ENCODE measurements at regions not wholly inside any gene's neighbourhood (a gene's known extent, or its start where the extent isn't known, plus 50 kb on each side); places are given as distances from the start of the nearest gene placed in this dataset.
A peak's percentile ranks its signal among the peaks of the same experiment; 100 is the strongest.
"Not testable (repeated sequence)": the region's sequence is repeated elsewhere in the genome, so short reads cannot be mapped to it uniquely, and the experiment has no call there.

DNA sequence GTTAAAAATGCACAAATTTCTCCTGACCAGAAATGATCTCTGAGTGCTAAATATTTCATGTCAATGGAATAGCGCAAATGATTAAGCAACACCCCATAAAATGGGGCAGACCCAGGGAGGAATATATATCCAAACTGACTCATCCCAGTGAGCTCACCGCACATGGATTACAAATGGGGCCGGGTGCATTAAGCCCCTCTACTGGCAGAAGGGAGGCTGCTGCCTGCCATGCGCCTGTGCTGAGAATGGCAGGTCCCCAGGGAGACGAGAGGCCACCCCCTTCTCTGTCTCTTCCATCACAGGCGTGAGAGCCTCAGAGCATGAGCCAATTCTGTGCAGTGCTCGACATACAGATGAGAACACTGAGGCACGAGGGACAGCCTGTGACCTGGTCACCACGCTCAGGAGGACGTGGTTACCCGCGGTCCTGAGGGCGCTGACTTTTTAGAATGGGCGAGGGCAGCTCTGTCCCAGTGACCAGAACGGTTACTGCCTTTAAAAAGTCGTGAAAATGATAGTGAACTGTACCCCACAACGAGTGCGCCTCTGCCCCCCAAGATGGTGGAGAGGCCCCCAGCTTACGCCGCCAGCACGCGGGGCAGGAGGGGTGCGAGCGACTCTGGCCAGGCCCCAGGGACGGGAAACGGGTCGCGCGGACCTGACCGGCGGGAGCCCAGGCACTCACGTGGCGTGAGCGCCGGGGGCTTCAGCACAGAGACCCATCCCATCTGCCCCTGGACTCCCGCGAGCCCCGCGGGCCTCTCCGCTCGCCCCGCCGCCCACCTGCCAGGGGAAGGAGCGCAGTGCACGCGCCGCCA, 130.2 kb upstream of the ALDH3B2 start:
- peak; percentile 9 for DNase-seq

DNA sequence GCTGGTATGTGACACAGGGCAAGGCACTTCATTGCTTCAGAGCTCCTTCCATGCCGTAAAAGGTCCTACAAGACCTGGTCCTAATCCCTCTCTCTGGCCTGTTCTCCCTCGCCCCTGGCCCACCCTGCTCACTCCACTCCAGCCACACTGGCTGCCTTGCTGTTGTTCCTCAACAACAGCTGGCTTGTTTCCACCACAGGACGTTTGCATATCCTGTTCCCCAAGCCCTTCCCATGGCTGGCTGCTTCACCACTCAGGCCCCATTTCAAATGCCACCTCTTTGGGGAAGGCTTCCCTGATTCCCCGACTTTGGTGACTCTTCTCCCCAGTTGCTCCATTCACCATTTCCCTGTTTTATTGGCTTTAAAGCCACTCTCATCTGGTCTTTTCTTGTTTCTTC, 129.1 kb upstream of the ALDH3B2 start:
- not testable (repeated sequence) for DNase-seq

DNA sequence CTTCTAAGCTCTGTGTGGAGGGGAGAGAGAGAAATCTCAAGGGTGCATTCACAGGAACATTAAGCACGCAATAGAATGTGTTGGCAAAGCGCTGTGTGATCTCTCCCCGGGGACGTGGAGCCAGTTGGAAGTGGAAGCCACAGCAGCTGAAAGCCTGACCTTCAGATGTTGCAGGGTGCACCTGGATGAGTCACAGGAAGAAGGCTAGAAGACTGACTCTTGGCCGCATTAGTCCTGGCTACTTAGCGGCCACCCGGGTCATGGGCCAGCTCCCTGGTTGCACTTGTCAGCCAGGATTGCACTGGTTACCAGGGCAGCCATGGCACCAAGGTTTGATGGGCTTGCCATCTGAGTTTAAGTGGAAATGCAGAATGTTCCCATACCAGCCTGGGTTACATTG, 128.6 kb upstream of the ALDH3B2 start:
- not testable (repeated sequence) for DNase-seq

DNA sequence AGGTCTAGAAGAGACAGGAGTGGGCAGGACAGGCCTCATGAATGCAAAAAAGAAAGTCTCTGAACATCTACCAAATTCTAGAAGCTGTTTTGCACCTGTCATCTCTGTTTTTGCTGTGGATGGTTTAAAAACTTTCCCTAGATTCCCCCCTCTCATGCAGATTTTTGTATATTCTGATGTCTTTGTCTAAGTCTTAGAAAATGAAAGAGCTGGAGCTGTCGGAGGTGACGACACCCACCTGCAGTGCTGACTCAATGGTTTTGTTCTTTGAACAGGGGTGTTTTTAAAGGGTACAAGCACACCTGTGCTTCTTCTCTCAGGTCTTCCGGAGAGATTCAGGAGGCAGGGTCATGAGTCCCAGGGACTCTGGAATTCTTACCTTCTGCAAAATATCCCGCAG, 128.2 kb upstream of the ALDH3B2 start:
- not testable (repeated sequence) for DNase-seq

DNA sequence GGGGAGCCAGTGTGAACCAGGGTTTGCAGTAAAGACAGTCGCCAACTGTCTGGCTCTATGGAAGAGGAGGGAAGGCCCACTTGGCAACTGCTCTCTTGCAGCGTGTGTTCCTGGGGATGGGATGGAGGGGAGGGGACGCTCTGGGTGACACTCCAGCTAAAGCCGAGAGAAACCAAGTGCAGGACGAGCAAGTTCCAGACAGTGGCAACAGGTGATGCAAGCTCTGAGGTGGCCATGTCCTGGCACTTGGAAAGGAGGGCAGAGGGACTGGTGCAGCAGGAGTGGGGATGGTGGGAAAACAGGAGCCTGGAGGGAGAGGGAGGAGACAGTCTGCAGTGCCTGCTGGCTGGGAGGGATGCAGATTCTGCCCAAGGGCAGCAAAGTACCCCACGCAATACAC, 127.0 kb upstream of the ALDH3B2 start:
- not testable (repeated sequence) for DNase-seq

DNA sequence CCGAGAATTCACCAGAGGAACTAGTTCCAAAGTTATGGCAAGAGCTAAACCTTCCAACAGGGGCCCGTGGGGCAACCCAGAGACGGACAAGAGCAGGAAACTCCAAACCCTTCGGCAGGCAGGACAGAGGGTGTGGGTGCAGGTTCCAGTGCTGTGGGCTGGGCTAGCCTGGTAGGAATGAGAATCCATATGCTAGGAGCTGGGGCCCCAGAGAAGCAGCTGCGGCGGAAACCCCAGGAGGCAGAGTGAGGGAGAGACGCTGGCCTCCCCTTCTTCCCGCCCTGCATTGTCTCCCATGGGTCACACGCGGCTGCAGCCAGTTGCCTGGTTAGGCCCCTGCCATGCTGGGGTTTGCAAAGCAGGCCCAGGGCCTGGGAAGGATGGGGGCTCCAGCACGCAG, 126.2 kb upstream of the ALDH3B2 start:
- not testable (repeated sequence) for DNase-seq

DNA sequence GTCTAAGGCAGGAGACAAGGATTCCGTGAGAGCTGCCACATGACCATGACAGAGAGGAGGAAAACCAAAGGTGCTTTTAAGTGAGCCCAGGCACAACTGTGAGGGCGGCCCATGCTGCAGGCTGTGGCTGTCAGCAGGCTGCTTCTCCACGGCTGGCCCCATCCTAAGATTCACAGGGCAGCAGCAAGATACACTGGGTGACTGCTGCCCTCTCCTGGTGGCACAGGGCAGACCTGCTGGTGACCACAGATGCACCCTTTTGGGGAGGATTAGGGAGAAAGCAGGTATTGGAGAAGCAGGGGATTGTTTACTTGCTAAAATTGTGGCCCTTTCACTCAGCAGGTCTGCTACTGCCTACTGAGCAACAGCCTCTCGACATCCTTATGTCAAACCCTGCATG, 125.4 kb upstream of the ALDH3B2 start:
- not testable (repeated sequence) for DNase-seq

DNA sequence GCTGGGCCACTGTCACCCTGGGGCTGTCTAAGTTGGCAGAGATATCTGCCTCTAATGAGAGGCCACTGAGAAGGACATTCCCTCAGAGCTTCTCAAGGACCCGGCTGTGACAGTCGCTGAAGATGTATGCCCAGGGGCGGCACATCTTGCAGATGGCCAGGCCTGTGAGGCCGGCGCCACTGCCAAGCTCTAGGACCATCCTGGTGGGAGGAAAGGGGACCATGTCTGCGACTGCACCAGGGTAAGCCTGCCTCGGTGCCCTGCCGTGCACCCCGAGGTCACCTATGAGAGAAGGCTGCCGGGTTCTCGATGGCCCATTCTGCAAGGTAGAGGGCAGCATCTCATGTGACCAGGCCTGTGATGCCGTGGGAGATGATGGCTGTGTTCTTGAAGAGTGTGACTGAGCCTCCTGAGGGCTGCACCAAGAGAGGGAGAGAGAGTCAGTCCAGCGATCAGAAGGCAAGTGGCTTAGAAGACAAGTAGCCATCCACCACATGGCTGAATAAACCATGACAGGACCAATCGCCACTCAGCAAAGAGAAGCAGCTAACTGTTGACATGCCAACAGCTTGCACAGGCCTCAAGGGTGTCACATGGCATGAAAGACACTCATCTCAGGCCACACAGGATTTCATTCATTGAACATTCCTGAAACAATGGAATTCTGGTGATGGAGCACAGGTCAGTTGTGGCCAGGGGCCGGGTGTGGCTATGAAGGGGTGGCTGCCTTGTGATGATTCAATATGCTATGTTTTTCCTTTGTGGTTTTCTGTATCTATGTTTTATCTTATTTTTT, 123.5 kb upstream of the ALDH3B2 start:
- DNase-seq: not testable (repeated sequence)

DNA sequence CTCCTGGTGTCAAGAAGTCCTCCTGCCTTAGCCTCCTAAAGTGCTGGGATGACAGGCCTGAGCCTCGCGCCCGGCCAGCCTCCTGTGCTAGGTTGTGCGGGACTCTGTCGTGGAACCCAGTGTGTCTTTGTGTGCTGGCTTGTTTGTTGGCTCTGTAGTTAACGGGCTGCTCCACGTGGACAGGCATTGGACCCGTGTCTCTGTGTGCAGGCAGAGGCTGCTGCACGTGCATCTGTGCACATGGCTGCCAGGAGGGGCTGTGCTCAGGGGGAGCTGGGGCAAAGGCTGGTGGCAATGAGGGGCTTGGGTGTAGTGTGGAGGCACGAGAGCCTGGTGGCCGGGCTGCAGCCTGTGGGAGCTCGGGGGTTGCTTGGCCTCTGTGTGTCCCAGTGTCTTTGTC, 121.3 kb upstream of the ALDH3B2 start:
- no peak for DNase-seq

DNA sequence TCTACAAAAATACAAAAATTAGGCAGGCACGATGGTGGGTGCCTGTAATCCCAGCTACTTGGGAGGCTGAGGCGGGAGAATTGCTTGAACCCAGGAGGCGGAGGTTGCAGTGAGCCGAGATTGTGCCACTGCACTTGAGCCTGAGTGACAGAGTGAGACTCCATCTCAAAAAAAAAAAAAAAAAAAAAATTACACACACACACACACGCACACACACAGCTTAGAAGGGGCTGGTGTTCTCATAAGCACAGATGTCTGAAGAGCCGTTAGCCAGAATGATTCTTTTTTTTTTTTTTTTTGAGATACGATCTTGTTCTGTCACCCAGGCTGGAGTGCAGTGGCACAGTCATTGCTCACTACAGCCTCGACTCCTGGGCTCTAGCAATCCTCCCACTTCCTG, 119.3 kb upstream of the ALDH3B2 start:
- not testable (repeated sequence) for DNase-seq

DNA sequence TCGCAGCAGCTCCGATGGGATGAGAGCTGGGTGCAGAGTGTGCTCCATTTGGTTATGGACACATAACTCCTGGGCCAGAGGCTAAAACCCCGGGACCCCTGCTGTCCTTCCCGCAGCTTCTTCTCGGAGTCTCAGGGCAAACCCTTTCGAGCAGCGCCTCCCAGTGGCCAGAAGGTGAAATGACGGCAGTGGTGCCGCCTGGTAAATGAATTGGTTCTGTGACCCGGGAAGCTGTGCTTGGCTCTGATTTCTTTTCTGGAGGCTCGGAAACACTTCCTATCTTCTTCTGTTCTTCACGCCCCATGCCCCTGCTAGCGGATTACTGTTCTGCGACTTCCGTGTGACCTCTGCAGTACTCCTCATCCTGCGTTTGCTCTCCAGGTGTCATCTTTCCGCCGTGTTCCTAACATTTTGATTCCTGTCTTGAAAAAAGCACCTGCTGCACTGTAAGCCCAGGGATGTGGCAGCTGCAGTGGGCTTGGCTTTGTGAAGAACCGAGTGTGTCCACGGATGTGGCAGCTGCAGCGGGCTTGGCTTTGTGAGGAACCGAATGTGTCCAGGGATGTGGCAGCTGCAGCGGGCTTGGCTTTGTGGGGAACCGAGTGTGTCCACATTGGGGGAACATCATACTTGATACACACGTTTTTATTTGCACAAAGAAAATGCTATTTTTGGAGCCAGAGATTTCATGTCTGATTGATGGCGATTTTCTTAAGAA, 118.0 kb upstream of the ALDH3B2 start:
- DNase-seq: not testable (repeated sequence)

DNA sequence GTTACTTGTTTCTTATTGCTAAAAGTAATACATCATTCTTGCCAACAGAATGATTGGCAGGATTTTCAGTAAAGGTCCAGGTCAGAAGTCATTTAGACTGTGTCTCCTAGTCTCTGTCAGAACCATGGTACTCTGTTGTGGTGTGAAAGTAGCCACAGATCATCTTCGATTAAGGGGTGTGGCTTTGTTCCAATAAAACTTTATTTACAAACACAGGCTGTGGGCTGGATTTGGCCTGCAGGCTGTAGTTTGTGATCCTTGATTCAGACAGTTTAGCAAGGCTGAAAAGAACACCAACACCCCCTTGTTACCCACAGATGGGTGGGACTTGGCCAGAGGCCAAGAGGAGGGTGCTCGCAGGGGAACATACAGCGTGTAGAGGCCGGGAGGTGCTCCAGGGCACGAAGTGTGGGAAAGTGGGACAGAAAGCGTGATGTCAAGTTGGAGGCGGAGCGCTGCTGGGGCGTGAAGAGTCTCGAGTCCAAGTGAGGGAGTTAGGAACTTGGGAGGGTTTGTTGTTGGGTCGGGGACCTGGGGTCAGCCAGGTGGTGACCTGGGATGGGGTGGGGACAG, 117.3 kb upstream of the ALDH3B2 start:
- DNase-seq: not testable (repeated sequence)

DNA sequence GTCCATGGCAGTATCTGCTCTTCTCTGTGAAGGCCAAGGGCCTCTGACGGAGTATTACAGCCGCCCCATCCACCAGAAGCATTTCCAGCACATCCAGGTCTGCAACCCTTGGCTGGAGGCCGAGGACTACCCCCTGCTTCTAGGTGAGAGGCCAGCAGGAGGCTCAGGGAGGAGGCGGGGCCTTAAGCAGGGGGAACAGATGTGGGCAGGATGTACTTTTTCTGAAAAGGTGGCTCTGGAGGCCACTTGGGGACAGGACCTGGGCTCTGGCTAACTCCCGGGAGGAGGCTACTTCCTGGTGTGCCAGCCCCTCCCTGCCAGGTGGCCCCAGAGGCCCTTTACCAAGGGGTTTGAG, 113.9 kb upstream of the ALDH3B2 start:
- not testable (repeated sequence) for DNase-seq

DNA sequence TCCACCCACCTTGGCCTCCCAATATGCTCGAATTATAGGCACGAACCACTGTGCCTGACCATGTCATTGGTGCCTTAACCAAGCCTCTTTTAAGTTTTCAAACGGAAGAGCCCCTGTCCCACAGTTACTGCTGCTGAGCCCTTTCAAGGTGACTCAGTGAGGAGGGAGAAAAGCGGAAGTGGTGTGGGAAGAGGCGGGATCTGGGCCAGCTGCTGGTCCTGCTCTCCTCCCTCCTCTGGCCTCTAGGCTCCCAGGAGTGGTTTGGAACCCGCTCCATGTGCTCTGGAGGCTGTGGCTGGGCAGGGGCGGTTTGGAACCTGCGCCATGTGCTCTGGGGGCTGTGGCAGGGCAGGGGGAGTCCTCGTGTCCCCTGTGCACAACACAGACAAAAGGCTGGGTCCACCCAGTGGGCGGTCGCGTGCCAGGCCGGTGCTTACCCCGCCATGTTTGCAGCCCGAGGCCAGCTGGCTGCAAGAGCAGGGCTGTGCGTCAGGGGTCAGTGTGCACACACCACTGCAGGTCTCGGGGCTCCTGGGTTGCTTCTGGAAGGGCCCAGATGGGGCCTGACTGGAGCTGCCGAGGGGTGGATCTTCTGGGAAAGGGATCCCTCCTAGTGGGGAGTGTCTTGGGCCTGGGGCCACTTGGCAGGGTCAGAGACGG, 113.4 kb upstream of the ALDH3B2 start:
- not testable (repeated sequence) for DNase-seq

DNA sequence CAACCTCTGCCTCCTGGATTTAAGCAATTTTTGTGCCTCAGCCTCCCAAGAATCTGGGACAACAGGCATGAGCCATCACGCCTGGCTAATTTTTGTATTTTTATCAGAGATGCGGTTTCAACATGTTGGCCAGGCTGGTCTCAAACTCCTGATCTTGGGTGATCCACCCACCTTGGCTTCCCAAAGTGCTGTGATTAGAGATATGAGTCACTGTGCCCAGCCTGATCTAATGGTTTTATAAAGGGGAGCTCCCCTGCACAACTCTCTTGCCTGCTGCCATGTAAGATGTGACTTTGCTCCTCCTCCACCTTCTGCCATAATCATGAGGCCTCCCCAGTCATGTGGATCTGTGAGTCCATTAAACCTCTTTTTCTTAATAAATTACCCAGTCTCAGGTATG, 107.5 kb upstream of the ALDH3B2 start:
- DNase-seq: not testable (repeated sequence)

DNA sequence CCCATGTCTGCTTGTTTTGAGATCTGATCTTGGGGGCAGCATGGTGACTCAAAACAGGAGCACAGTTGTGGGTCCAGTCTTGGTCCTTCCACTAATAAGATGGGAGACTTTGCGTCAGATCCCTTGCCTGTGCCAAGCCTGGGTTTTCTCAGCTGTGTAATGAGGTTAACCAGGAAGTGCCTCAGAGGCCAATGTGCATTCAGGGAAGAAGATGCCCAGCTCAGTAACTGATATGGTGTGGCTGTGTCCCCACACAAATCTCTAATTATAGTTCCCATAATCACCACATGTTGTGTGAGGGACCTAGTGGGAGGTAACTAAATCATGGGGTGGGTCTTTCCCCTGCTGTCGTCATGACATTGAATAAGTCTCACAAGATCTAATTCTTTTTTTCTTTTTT, 107.1 kb upstream of the ALDH3B2 start:
- DNase-seq: not testable (repeated sequence)

DNA sequence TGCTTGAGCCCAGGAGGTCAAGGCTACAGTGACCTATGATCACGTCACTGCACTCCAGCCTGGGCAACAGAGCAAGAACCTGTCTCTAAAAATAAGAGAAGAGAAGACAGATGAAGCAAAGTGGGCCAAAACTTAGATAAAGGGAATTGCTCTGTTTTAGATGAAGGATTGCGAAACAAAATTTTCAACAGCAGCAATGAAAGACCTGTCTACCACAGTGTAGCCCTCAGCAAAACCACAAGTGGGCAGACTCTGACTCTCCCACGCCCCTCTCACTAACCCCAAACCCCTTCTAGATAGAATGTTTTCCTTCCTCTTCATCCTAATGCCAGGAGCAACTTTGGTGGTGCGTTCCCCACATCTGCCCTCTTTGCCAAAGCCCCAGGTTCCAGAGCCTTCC, 105.6 kb upstream of the ALDH3B2 start:
- peak; percentile 10 for DNase-seq

DNA sequence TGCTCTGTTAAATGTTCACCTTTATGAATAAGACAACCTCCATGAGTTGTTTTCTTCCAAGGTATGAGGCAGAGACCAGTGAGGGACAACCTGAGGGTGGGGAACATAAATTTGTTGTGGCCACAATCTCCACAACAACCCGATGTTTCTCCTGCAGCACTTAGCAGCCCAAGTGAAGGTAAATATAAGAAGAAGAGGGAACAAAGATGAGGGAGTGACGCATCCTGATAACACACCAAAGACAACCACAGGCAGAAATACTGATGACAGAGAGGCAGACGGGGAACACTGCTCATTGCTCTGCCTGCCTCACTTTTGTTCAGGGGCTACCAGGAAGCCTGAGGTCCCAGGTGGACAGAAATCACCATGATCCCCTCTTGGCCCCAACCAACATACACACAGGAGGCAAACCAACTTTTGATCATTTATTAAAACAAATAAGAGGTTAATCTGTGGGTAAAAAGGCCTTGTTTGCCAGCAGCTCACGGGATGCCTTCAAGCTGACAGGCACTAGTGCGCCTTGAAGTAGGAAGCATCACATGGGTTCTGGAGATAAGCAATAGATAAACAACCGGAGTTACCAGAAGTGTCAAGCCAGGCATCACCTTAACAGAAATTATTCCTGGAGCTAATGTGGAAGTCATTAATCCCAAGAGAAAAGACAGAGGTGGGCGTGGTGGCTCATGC, 104.9 kb upstream of the ALDH3B2 start:
- DNase-seq: not testable (repeated sequence)

DNA sequence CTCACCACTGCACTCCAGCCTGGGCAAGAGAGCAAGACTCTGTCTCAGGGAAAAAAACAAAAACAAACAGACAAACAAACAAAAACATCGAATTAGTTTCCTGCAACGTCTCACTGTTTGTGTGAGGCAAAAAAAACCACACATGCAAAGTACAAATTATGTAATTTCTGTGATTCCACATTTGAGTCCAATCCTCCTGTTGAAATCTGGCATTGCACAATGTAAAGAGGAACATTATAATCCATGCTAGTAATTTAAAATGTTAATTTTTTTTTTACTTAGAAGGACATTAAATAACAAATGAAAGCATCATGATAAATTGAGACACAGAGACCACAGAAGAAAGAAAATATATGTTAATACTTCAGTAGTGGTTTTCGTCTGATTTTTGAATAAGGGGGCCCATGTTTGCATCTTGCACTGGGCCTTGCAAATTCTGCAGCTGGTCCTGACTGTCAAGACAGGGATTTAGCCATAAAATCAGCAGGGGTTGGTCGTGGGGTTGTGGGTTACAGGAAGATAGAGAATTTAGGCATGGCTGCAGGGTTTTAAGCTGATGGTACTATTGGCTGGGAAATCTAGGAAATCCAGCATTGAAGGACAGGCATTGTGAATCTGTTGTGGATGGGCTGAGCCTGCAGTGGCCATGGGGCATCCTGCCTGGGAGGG, 102.6 kb upstream of the ALDH3B2 start:
- peak; percentile 82 for DNase-seq

DNA sequence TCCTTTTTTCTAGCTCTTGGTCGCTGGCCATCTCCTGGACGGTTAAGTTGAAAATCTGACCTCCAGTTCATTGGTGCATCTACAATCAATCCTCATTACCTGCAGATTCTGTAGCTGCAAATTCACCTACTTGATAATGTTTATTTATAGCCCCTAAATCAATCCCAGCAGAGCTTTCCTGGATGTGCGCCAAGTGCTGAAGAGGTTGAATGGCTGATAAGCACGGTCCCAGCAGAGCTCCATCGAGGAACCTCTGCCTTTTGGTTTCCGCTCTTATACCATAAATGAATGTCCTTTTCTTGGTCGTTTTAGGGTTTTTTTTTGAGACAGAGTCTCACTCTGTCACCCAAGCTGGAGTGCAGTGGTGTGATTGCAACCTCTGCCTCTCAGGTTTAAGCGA, 99.8 kb upstream of the ALDH3B2 start:
- DNase-seq: not testable (repeated sequence)

DNA sequence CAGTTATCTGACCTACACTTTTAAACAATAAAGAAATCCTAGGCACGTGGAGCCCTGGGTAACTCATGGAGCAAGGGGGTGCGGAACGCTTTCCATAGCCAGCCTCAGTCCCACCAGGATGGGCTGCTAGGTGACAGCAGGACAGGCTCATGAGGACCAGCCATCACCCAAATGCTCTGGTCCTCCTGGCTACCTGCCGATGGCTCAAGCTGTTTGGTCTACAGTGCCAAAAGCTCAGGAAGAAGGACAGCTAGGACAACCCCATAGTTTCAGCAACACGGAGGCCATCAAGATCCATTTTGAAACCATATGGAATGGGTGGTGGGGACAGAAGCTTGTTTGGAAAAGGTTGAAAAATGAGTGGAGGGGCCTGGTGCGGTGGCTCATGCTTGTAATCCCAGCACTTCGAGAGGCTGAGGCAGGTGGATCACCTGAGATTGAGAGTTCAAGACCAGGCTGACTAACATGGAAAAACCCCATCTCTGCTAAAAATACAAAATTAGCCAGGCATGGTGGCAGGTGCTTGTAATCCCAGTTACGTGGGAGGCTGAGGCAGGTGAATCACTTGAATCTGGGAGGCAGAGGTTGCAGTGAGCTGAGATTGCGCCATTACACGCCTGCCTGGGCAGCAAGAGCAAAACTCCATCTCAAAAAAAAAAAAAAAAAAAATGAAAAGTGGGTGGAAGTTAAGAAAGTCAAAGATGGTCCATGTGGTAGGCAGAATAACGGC, 93.7 kb upstream of the ALDH3B2 start:
- not testable (repeated sequence) for DNase-seq
